Ascending aorta (tissue), 2 donors: ENCODE measurements at regions not wholly inside any gene's neighbourhood (a gene's known extent, or its start where the extent isn't known, plus 50 kb on each side); places are given as distances from the start of the nearest gene placed in this dataset.

Source experiments
- DNase-seq, 2 donors: peaks; one replicate each; pipeline ENCODE4 v3.0.0-alpha.2; 2019; ENCODE audit warnings: low spot score in 2 of 2
- H3K27ac ChIP-seq, 2 donors: fragments of 200-600 bp; sonication (generic); one replicate each; pipeline ENCODE4 v1.5.1; 2016 to 2017; ENCODE audit warnings: mild to moderate bottlenecking in 1 of 2
- H3K27me3 ChIP-seq: fragments of 200-600 bp; sonication (generic); one replicate; pipeline ENCODE4 v1.5.1; 2017
- H3K36me3 ChIP-seq, 2 donors: fragments of 200-600 bp; sonication (generic); one replicate each; pipeline ENCODE4 v1.5.1; 2016
- H3K4me1 ChIP-seq, 2 donors: fragments of 200-600 bp; sonication (generic); one replicate each; pipeline ENCODE4 v1.5.1; 2016 to 2017; ENCODE audit warnings: mild to moderate bottlenecking in 1 of 2
- H3K4me3 ChIP-seq, 2 donors: fragments of 200-600 bp; sonication (generic); one replicate each; pipeline ENCODE4 v1.5.1; 2016 to 2017; ENCODE audit warnings: mild to moderate bottlenecking in 1 of 2
- H3K9me3 ChIP-seq, 2 donors: fragments of 200-600 bp; sonication (generic); one replicate each; pipeline ENCODE4 v1.5.1; 2016
- intact Hi-C: fragments of 100-400 bp; cut with DNase I; formaldehyde crosslinking; loops from one replicate; pipeline ENCODE4 v1.15.1; 2023
- TF ChIP-seq, protein P1 (sequence below), 3 experiments: fragments of 200-600 bp in 2 of 3; fragments of 450-650 bp in 1 of 3; sonication (generic) in 2 of 3; IDR thresholded peaks; one replicate each; pipeline ENCODE4 v1.5.1; 2016 to 2019; ENCODE audit warnings: antibody characterized with exemption in 3 of 3, mild to moderate bottlenecking in 1 of 3, moderate library complexity in 1 of 3

DNA sequence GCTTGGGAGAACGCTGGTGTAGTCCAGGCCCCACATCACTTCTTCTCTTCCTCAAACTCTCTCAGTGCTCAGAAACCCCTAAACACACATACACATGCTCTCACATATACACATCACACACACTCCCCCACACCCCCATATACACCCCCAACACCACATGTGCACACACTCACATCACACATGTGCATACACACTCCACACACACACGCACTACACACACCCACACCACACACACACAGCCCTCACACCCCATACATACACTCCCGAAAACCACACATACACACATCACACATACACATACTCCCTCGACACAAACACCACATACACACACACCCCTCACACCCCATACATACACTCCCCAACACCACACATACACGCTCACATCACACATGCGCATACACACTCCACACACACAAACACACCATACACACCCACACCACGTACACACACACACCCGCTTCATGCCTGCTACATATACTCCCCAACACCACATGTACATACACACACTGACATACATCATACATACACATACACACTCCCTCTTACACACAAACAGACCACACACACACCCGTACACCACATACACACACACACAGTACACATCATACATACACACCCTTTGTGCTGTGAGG is 110.3 kb upstream of the TMEM170B start:
- TF ChIP-seq, protein P1, sequence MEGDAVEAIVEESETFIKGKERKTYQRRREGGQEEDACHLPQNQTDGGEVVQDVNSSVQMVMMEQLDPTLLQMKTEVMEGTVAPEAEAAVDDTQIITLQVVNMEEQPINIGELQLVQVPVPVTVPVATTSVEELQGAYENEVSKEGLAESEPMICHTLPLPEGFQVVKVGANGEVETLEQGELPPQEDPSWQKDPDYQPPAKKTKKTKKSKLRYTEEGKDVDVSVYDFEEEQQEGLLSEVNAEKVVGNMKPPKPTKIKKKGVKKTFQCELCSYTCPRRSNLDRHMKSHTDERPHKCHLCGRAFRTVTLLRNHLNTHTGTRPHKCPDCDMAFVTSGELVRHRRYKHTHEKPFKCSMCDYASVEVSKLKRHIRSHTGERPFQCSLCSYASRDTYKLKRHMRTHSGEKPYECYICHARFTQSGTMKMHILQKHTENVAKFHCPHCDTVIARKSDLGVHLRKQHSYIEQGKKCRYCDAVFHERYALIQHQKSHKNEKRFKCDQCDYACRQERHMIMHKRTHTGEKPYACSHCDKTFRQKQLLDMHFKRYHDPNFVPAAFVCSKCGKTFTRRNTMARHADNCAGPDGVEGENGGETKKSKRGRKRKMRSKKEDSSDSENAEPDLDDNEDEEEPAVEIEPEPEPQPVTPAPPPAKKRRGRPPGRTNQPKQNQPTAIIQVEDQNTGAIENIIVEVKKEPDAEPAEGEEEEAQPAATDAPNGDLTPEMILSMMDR (IDR thresholded peaks at IDR 0.05), result no peak
- no peaks in the 10 kb centered on the region for H3K27me3 ChIP-seq
- no peak overlapping the region for H3K4me3 ChIP-seq
- H3K27ac ChIP-seq, result no peak overlapping the region
- no peaks in the 10 kb centered on the region for H3K9me3 ChIP-seq
- intact Hi-C loops, result no loop called here
- H3K4me1 ChIP-seq, result peaks cover 20 to 59% of the 10 kb centered on the region in 2 donors
- DNase-seq, result no peak
- no peaks in the 10 kb centered on the region for H3K36me3 ChIP-seq

DNA sequence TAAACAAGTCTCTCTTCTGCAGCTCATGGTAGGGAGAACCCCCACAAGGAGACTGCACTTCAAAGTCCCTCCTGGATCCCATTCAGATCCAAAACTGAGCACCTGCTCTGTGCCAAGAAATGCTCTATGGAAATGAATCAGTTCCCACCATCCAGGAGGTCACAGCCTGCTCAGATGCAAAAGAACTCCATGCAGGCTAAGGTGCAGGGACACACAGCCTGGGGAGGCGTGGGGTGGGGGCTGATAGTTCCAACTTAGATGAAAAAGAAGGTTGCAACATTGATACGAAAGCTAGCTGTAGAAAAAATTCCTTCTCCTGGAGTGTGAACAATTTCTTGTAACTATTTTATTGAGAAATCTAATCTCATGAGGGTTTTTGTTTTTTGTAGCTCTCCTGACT is 111.0 kb upstream of the TMEM170B start:
- H3K27me3 ChIP-seq, result no peaks in the 10 kb centered on the region
- no peaks in the 10 kb centered on the region for H3K9me3 ChIP-seq
- intact Hi-C loops, result no loop called here
- TF ChIP-seq, protein P1 (IDR thresholded peaks at IDR 0.05), result no peak
- no peaks in the 10 kb centered on the region for H3K36me3 ChIP-seq
- H3K4me3 ChIP-seq, result no peak overlapping the region
- H3K4me1 ChIP-seq, result peaks cover 20 to 53% of the 10 kb centered on the region in 2 donors
- H3K27ac ChIP-seq, result no peak overlapping the region
- no peak for DNase-seq

DNA sequence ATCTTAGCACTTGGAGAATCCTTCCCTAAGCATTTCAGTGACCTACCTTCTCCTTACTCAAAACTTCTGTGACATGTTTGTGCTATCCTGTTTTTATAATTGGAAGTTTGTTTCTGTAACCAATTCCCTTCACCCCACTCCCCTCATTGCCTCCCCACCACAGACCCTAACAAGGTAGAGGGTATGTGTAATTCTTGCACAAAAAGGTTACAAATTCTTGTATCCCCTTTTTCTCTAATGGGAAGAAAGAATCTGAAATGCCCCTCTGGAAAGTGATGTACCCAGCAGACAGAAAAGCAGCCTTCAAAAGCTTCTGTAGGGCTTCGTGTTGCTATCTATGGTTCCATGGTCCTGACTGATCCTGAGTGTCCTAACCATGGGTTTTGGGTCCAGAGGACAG is 111.7 kb upstream of the TMEM170B start:
- Histone ChIP-seq H3K9me3 (no peaks in the 10 kb centered on the region), H3K4me1 (peaks cover 20 to 48% of the 10 kb centered on the region in 2 donors), H3K4me3 (no peak overlapping the region), H3K36me3 (no peaks in the 10 kb centered on the region), H3K27me3 (no peaks in the 10 kb centered on the region), H3K27ac (no peak overlapping the region)
- TF ChIP-seq, protein P1 (IDR thresholded peaks at IDR 0.05), result no peak
- no peak for DNase-seq
- intact Hi-C loops, result no loop called here

DNA sequence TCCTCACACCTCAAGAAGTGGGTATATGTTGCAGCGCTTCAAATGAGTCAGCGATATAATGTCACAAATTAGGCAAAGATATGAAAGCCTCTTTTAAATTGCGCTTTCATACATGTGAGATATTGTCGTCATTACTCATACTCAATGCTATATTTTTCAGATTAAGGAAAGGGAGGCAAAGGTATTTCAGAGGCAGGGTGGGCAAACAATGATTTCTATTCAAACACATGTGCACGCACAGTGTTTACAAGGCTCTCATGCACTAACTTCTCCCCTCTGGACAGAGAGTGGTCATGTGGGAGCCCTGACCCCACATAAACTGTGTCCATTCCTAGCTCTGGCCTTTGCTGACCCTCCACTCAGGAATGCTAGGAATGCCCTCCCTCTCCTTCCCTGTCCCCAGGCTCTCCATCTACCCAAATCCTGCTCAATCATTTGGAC is 112.1 kb upstream of the TMEM170B start:
- Histone ChIP-seq H3K4me3 (no peak overlapping the region), H3K36me3 (no peaks in the 10 kb centered on the region), H3K9me3 (no peaks in the 10 kb centered on the region), H3K27me3 (no peaks in the 10 kb centered on the region), H3K4me1 (peaks cover 20 to 48% of the 10 kb centered on the region in 2 donors), H3K27ac (no peak overlapping the region)
- DNase-seq, result no peak
- TF ChIP-seq, protein P1 (IDR thresholded peaks at IDR 0.05), result no peak
- intact Hi-C loops, result no loop called here

DNA sequence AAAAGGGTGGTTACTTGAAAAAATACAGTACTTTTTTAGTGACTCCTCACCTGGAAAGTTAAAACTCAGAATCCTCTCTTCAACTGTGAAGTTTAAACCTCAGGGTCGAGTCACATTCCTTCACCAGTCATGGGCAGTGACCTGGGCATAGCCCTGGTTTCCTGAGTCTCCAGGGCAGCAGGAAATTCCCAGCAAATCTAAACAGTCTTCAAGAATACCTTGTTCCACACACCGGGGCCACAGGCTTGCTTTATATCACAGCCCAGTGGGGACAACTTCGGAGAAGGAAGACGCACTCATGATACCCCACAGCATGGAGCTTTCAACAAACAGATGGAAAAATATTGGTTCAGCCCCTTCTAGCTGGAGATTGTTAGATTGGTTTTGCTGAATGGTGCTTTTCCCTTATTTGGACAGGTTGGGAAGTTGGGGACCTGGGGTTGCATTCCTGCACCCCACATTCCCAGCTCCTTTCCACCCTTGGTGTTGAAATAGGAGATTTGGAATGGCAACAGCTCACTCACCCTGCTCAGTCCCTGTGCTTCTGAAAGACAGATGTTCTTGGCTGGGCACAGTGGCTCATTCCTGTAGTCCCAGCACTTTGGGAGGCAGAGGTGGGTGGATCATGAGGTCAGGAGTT is 113.0 kb upstream of the TMEM170B start:
- intact Hi-C loops, result no loop called here

More for the DNA sequence above, 113.0 kb upstream of the TMEM170B start:
- Histone ChIP-seq H3K27me3 (no peaks in the 10 kb centered on the region), H3K36me3 (no peaks in the 10 kb centered on the region), H3K4me3 (no peak overlapping the region), H3K27ac (no peak overlapping the region), H3K4me1 (peaks cover 20 to 39% of the 10 kb centered on the region in 2 donors), H3K9me3 (no peaks in the 10 kb centered on the region)
- TF ChIP-seq, protein P1 (IDR thresholded peaks at IDR 0.05), result no peak
- no peak for DNase-seq
